Neuronal stem cell (in vitro differentiated cells): ENCODE measurements at regions not wholly inside any gene's neighbourhood (a gene's known extent, or its start where the extent isn't known, plus 50 kb on each side); places are given as distances from the start of the nearest gene placed in this dataset.

ENCODE experiments used
- DNase-seq: peaks from one replicate; pipeline ENCODE4 v3.0.0-alpha.2; 2013; ENCODE audit warnings: low spot score
- H2AFZ ChIP-seq: one replicate; pipeline ENCODE4 v1.6.1; 2013; ENCODE audit warnings: mild to moderate bottlenecking, low read length, inconsistent platforms
- H2AK5ac ChIP-seq: 2 replicates; pipeline ENCODE4 v1.6.1; 2013; ENCODE audit warnings: low read depth, mild to moderate bottlenecking, inconsistent platforms, low read length, moderate library complexity, mixed read lengths
- H2BK120ac ChIP-seq: 2 replicates; pipeline ENCODE4 v1.6.1; 2013; ENCODE audit warnings: low read depth, mild to moderate bottlenecking, inconsistent platforms, low read length, moderate library complexity, mixed read lengths
- H2BK12ac ChIP-seq: one replicate; pipeline ENCODE4 v1.6.1; 2013; ENCODE audit warnings: low read length, inconsistent platforms
- H2BK15ac ChIP-seq: 2 replicates; pipeline ENCODE4 v1.6.1; 2013; ENCODE audit warnings: mild to moderate bottlenecking, low read length, inconsistent platforms, mixed read lengths
- H2BK5ac ChIP-seq: one replicate; pipeline ENCODE4 v1.6.1; 2013; ENCODE audit warnings: inconsistent platforms, mild to moderate bottlenecking, low read length, moderate library complexity
- H3K14ac ChIP-seq: one replicate; pipeline ENCODE4 v1.6.1; 2013; ENCODE audit warnings: low read length, inconsistent platforms
- H3K18ac ChIP-seq: 2 replicates; pipeline ENCODE4 v1.6.1; 2013; ENCODE audit warnings: low read length, inconsistent platforms
- H3K23ac ChIP-seq: 2 replicates; pipeline ENCODE4 v1.6.1; 2013; ENCODE audit warnings: low read depth, mild to moderate bottlenecking, mixed read lengths, low read length, inconsistent platforms; ENCODE audit not compliant: poor library complexity
- H3K27ac ChIP-seq: replicated peaks from 3 replicates; pipeline ENCODE4 v1.5.1; 2013; ENCODE audit warnings: low read length, inconsistent platforms
- H3K27me3 ChIP-seq, 3 experiments: 2 replicates each; pipeline ENCODE4 v1.6.1; 2013; ENCODE audit warnings: low read length in 3 of 3, mild to moderate bottlenecking in 2 of 3, inconsistent platforms in 1 of 3, low read depth in 1 of 3, mixed read lengths in 1 of 3, moderate library complexity in 1 of 3; ENCODE audit not compliant: control insufficient read depth in 3 of 3, insufficient read depth in 3 of 3
- H3K36me3 ChIP-seq, 2 donors: replicated peaks in 1 of 2; 2 replicates each; pipeline ENCODE4 v1.6.1; 2013; ENCODE audit warnings: low read length in 2 of 2; ENCODE audit not compliant: control insufficient read depth in 2 of 2, insufficient read depth in 2 of 2
- H3K4ac ChIP-seq: 2 replicates; pipeline ENCODE4 v1.6.1; 2013; ENCODE audit warnings: inconsistent platforms, mild to moderate bottlenecking, low read length, moderate library complexity
- H3K4me1 ChIP-seq, 2 donors: 1 replicate in 1 of 2; 2 replicates in 1 of 2; pipeline ENCODE4 v1.6.1; 2013; ENCODE audit warnings: low read length in 2 of 2, low read depth in 1 of 2; ENCODE audit not compliant: control insufficient read depth in 2 of 2, insufficient read depth in 1 of 2
- H3K4me2 ChIP-seq: one replicate; pipeline ENCODE4 v1.6.1; 2013; ENCODE audit warnings: mild to moderate bottlenecking, low read length, inconsistent platforms; ENCODE audit not compliant: insufficient read depth, poor library complexity, severe bottlenecking
- H3K4me3 ChIP-seq, 2 donors: 2 replicates each; pipeline ENCODE4 v1.5.1; 2013; ENCODE audit warnings: low read length in 2 of 2, mild to moderate bottlenecking in 2 of 2, inconsistent platforms in 1 of 2, moderate library complexity in 1 of 2
- H3K79me1 ChIP-seq: one replicate; pipeline ENCODE4 v1.6.1; 2013; ENCODE audit warnings: low read depth, mild to moderate bottlenecking, inconsistent platforms, low read length, moderate library complexity
- H3K9ac ChIP-seq: one replicate; pipeline ENCODE4 v1.6.1; 2013; ENCODE audit warnings: mild to moderate bottlenecking, low read depth, low read length, inconsistent platforms; ENCODE audit not compliant: poor library complexity
- H3K9me3 ChIP-seq, 2 donors: replicated peaks in 1 of 2; 2 replicates each; pipeline versions ENCODE3 to v1.6.1; 2013; ENCODE audit warnings: low read length in 2 of 2, mild to moderate bottlenecking in 2 of 2, inconsistent platforms in 1 of 2, low read depth in 1 of 2, mixed read lengths in 1 of 2, moderate library complexity in 1 of 2; ENCODE audit not compliant: control insufficient read depth in 2 of 2, insufficient read depth in 1 of 2
- H4K8ac ChIP-seq: one replicate; pipeline ENCODE4 v1.6.1; 2013; ENCODE audit warnings: low read depth, mild to moderate bottlenecking, inconsistent platforms, low read length, moderate library complexity
- H4K91ac ChIP-seq: one replicate; pipeline ENCODE4 v1.6.1; 2013; ENCODE audit warnings: low read length, low read depth, mild to moderate bottlenecking, inconsistent platforms; ENCODE audit not compliant: poor library complexity
- WGBS, 2 donors: extraction: QIAGEN DNeasy Blood & Tissue Kit; methylation state at CpG; one replicate each; pipeline ENCODE4 v1.1.7; 2013; ENCODE audit warnings: missing lambda C conversion rate in 2 of 2, mixed read lengths in 1 of 2; ENCODE audit not compliant: insufficient read length in 2 of 2, insufficient replicate concordance in 1 of 2; ENCODE audit errors: extremely low coverage in 2 of 2; 5-methylcytosine and 5-hydroxymethylcytosine counted together

DNA sequence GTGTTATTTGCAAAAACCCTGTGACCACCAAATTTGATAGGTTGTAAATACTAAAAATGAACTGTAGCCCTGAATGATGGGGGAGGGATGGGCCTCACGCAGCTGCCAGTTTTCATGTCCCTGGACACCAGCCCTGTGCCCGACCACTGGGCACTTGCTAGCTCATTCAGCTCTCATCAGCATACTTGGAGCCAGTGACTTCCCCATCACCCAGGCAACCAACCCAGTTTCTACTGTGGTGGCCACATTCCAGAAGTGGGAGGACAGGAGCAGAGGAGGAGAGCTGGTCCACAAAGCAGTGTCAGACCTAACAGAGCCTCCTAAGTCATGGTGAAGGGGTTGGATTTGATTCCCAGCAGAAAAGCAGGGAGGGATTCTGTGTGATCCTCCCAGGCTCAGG, 128.2 kb downstream of the CPEB2 start:
- WGBS, 2 donors: no CpG with 5 or more reads among the region's 2 CpGs
- no peak overlapping the region for H2BK15ac ChIP-seq
- no peak overlapping the region for H3K23ac ChIP-seq
- H3K14ac ChIP-seq: no peak overlapping the region
- no peak overlapping the region for H2BK5ac ChIP-seq
- no peak overlapping the region for H2BK120ac ChIP-seq
- peak overlapping the region; percentile 52 for H3K18ac ChIP-seq
- H4K91ac ChIP-seq: no peak overlapping the region
- DNase-seq: no peak
- no peaks in the 10 kb centered on the region for H3K36me3 ChIP-seq
- H3K9me3 ChIP-seq: peaks cover 0 to 2% of the 10 kb centered on the region in 2 donors
- H3K4me3 ChIP-seq: no peak overlapping the region
- no peak overlapping the region for H2AFZ ChIP-seq
- no peak overlapping the region for H2BK12ac ChIP-seq
- no peaks in the 10 kb centered on the region for H3K27me3 ChIP-seq
- no peaks in the 10 kb centered on the region for H3K79me1 ChIP-seq
- no peak overlapping the region for H3K4me2 ChIP-seq
- H3K4ac ChIP-seq: peak overlapping the region; percentile 1
- no peak overlapping the region for H3K9ac ChIP-seq
- H3K27ac ChIP-seq: no peak overlapping the region
- peaks cover 0 to 7% of the 10 kb centered on the region in 2 donors for H3K4me1 ChIP-seq
- no peak overlapping the region for H4K8ac ChIP-seq
- no peak overlapping the region for H2AK5ac ChIP-seq

DNA sequence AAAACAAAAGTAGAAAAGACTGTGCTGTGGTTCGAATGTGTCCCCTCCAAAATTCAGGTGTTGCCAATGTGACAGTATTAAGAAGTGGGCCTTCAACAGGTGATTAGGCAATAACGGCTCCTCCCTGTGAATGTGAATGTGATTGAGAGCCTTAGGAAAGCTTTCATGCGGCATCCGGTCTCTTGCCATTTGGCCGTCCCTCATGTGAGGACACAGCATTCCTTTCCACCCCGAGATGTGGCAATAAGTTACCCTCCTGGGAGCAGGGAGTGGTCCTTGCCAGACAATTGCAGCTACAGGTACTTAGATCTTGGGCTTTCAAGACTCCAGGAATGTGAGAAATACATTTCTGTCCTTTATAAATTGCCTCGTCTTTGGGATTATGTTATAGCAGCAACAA, 129.3 kb downstream of the CPEB2 start:
- no peak overlapping the region for H3K9ac ChIP-seq
- H2BK120ac ChIP-seq: no peak overlapping the region
- H3K4me1 ChIP-seq: peaks cover 0 to 7% of the 10 kb centered on the region in 2 donors
- no peak overlapping the region for H2BK5ac ChIP-seq
- WGBS, 2 donors: no CpG with 5 or more reads among the region's 7 CpGs
- H3K23ac ChIP-seq: no peak overlapping the region
- H3K18ac ChIP-seq: no peak overlapping the region
- no peak overlapping the region for H3K4ac ChIP-seq
- H2AK5ac ChIP-seq: no peak overlapping the region
- H3K27me3 ChIP-seq: no peaks in the 10 kb centered on the region
- H4K91ac ChIP-seq: no peak overlapping the region
- no peaks in the 10 kb centered on the region for H3K79me1 ChIP-seq
- no peak overlapping the region for H3K4me2 ChIP-seq
- H3K14ac ChIP-seq: no peak overlapping the region
- no peak overlapping the region for H2BK15ac ChIP-seq
- H2BK12ac ChIP-seq: no peak overlapping the region
- H3K36me3 ChIP-seq: no peaks in the 10 kb centered on the region
- H3K9me3 ChIP-seq: peaks cover 0 to 2% of the 10 kb centered on the region in 2 donors
- no peak for DNase-seq
- H3K4me3 ChIP-seq: no peak overlapping the region
- no peak overlapping the region for H3K27ac ChIP-seq
- no peak overlapping the region for H2AFZ ChIP-seq
- no peak overlapping the region for H4K8ac ChIP-seq

- DNase-seq: no peak
- Histone ChIP-seq H2AFZ (no peak overlapping the region), H3K4me1 (peaks cover 0 to 7% of the 10 kb centered on the region in 2 donors), H3K9ac (no peak overlapping the region), H2AK5ac (no peak overlapping the region), H3K23ac (no peak overlapping the region), H2BK120ac (no peak overlapping the region), H3K18ac (no peak overlapping the region), H3K14ac (no peak overlapping the region), H4K8ac (no peak overlapping the region), H3K79me1 (no peaks in the 10 kb centered on the region), H3K4me3 (no peak overlapping the region), H2BK12ac (no peak overlapping the region), H2BK5ac (no peak overlapping the region), H3K4ac (no peak overlapping the region), H3K27me3 (no peaks in the 10 kb centered on the region), H2BK15ac (no peak overlapping the region), H3K36me3 (no peaks in the 10 kb centered on the region), H4K91ac (no peak overlapping the region), H3K9me3 (peaks cover 0 to 2% of the 10 kb centered on the region in 2 donors), H3K4me2 (no peak overlapping the region), H3K27ac (no peak overlapping the region)
- WGBS, 2 donors: no CpG with 5 or more reads among the region's 4 CpGs
Observed at GRCh38 chr4:15132739-15133138, 130.5 kb downstream of the CPEB2 start.

DNA sequence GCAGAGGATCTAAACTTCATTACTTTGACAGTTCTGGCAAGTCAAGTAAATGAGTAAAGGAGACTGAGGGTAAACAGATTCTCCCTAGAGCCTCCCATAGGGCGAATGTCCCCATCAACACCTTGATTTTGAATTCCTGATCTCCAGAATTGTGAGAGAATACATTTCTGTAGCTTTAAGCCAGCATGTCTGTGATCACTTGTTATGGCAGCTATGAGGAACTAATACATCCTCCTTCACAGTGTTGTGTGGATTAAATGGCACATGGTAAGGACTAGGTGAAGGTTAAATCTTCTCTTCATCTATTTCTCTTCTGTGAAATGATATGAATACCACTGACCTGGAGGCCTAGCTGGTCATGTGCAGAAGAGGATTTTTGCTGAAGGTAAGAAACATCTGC, 137.3 kb downstream of the CPEB2 start:
- Histone ChIP-seq H3K4me3 (no peak overlapping the region), H3K27me3 (peaks cover 0 to 3% (median 0%) of the 10 kb centered on the region in 3 experiments), H2BK5ac (no peak overlapping the region), H3K4me2 (no peak overlapping the region), H3K36me3 (no peaks in the 10 kb centered on the region), H3K9me3 (no peaks in the 10 kb centered on the region), H4K91ac (no peak overlapping the region), H3K18ac (no peak overlapping the region), H3K27ac (no peak overlapping the region), H3K4ac (no peak overlapping the region), H3K79me1 (no peaks in the 10 kb centered on the region), H3K4me1 (no peaks in the 10 kb centered on the region), H2BK12ac (no peak overlapping the region), H2BK120ac (no peak overlapping the region), H4K8ac (no peak overlapping the region), H3K23ac (no peak overlapping the region), H3K9ac (no peak overlapping the region), H2AFZ (no peak overlapping the region), H3K14ac (no peak overlapping the region), H2AK5ac (no peak overlapping the region), H2BK15ac (no peak overlapping the region)
- DNase-seq: no peak
- WGBS, 2 donors: no CpG with 5 or more reads among the region's 1 CpG
